ENCODE measurements at regions not wholly inside any gene's neighbourhood (a gene's known extent, or its start where the extent isn't known, plus 50 kb on each side); places are given as distances from the start of the nearest gene placed in this dataset.

- peak; percentile 98 for TF ChIP-seq SIN3A (IDR thresholded peaks at IDR 0.05; ENCODE audit: borderline replicate concordance, low read depth, low read length)
- no peak for TF ChIP-seq ZXDC (CRISPR knock-in tag; IDR thresholded peaks at IDR 0.05)
- TF ChIP-seq JDP2 (CRISPR knock-in tag; IDR thresholded peaks at IDR 0.05; ENCODE audit: borderline replicate concordance), result no peak
- no peak for TF ChIP-seq CERS6 (CRISPR knock-in tag; IDR thresholded peaks at IDR 0.05)
- peak; percentile 67 for TF ChIP-seq SIN3B (IDR thresholded peaks at IDR 0.05; ENCODE audit: low read length)
- TF ChIP-seq KIAA2018 (CRISPR knock-in tag; IDR thresholded peaks at IDR 0.05; ENCODE audit: borderline replicate concordance), result no peak
- TF ChIP-seq ZNF674 (CRISPR knock-in tag; IDR thresholded peaks at IDR 0.05; ENCODE audit: low read depth), result no peak
- TF ChIP-seq SYNCRIP (IDR thresholded peaks at IDR 0.05; ENCODE audit: insufficient read depth, low read depth, low read length), result no peak
- 0 out of 2 replicates have a peak, but pooled peaks have one; percentile 30 for TF ChIP-seq ZNF773 (CRISPR knock-in tag; IDR thresholded peaks at IDR 0.05; ENCODE audit: borderline replicate concordance)
- TF ChIP-seq ZNF660 (CRISPR knock-in tag; IDR thresholded peaks at IDR 0.05; ENCODE audit: borderline replicate concordance, low read depth), result no peak
- TF ChIP-seq SMAD1 (CRISPR knock-in tag; IDR thresholded peaks at IDR 0.05; ENCODE audit: borderline replicate concordance, low read depth), result no peak
- TF ChIP-seq SPEN (CRISPR knock-in tag; IDR thresholded peaks at IDR 0.05; ENCODE audit: low read depth), result peak; percentile 37; the same call in 1 of the 2 replicates
- TF ChIP-seq ZNF235 (CRISPR knock-in tag; IDR thresholded peaks at IDR 0.05; ENCODE audit: borderline replicate concordance), result no peak
- TF ChIP-seq ZNF446 (CRISPR knock-in tag; IDR thresholded peaks at IDR 0.05), result 0 out of 2 replicates have a peak, but pooled peaks have one; percentile 47
- 0 out of 2 replicates have a peak, but pooled peaks have one; percentile 64 for TF ChIP-seq ZSCAN22 (CRISPR knock-in tag; IDR thresholded peaks at IDR 0.05)
- TF ChIP-seq ZNF577 (CRISPR knock-in tag; IDR thresholded peaks at IDR 0.05; ENCODE audit: borderline replicate concordance, low read depth), result no peak
- TF ChIP-seq NFKB2 (CRISPR knock-in tag; IDR thresholded peaks at IDR 0.05; ENCODE audit: borderline replicate concordance), result peak; percentile 76; the same call in 1 of the 2 replicates
These were observed 73.0 kb upstream of the NHSL1 start (continued) for GRCh38 chr6:138572167-138572875.
